OCI-LY1 (cell line): ENCODE measurements at regions not wholly inside any gene's neighbourhood (a gene's known extent, or its start where the extent isn't known, plus 50 kb on each side); places are given as distances from the start of the nearest gene placed in this dataset.

Experiments used
- EZH2 ChIP-seq: fragments of 200-600 bp; sonication (generic), shearing (Covaris generic); IDR thresholded peaks from 2 replicates; pipeline ENCODE4 v1.8.0; 2017; ENCODE audit warnings: borderline replicate concordance, mixed run types, mild to moderate bottlenecking, antibody characterized with exemption, low read length, moderate library complexity, mixed read lengths
- TF ChIP-seq, protein P1 (sequence below): fragments of 200-600 bp; sonication (generic), shearing (Covaris generic); IDR thresholded peaks from 2 replicates; pipeline ENCODE4 v1.5.1; 2017; ENCODE audit warnings: mild to moderate bottlenecking, antibody characterized with exemption, low read length, moderate library complexity, mixed read lengths

DNA sequence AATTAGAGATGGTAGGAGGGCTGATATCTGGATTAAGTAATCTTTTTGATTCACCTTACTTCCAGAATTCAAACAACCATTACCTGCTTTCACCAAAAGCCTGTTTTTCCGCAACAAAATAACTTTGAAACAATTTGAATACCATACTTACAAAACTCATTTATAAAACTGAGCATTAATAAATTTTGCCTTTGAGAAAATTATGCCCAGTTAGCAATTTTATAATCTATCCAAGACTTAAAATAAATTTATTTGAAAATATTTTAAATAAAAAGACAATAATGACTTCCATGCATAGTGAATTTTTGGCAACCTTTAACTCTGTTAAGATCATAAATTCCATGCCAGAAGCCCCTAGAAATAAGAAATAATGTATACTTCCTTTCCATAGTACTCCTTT is 71.3 kb upstream of the FTMT start:
- TF ChIP-seq, protein P1, sequence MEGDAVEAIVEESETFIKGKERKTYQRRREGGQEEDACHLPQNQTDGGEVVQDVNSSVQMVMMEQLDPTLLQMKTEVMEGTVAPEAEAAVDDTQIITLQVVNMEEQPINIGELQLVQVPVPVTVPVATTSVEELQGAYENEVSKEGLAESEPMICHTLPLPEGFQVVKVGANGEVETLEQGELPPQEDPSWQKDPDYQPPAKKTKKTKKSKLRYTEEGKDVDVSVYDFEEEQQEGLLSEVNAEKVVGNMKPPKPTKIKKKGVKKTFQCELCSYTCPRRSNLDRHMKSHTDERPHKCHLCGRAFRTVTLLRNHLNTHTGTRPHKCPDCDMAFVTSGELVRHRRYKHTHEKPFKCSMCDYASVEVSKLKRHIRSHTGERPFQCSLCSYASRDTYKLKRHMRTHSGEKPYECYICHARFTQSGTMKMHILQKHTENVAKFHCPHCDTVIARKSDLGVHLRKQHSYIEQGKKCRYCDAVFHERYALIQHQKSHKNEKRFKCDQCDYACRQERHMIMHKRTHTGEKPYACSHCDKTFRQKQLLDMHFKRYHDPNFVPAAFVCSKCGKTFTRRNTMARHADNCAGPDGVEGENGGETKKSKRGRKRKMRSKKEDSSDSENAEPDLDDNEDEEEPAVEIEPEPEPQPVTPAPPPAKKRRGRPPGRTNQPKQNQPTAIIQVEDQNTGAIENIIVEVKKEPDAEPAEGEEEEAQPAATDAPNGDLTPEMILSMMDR: no peak
- no peak for TF ChIP-seq EZH2
